ENCODE measurements at regions not wholly inside any gene's neighbourhood (a gene's known extent, or its start where the extent isn't known, plus 50 kb on each side); places are given as distances from the start of the nearest gene placed in this dataset.
"Not testable (repeated sequence)": the region's sequence is repeated elsewhere in the genome, so short reads cannot be mapped to it uniquely, and the experiment has no call there.

- not testable (repeated sequence) for DNase-seq
These were observed 70.2 kb downstream of the ZNF726 start for GRCh38 chr19:23984911-23985310.

- no peak for DNase-seq
These were observed 71.9 kb downstream of the ZNF726 start for GRCh38 chr19:23986623-23987022.

GRCh38 chr19:23991170-23991569 lies 76.5 kb downstream of the ZNF726 start:
- DNase-seq = no peak

GRCh38 chr19:23992348-23992747 lies 77.7 kb downstream of the ZNF726 start:
- no peak for DNase-seq

GRCh38 chr19:23993440-23993839 lies 78.8 kb downstream of the ZNF726 start:
- DNase-seq = no peak

- DNase-seq = no peak
These were observed 81.9 kb downstream of the ZNF726 start for GRCh38 chr19:23996549-23996948.

GRCh38 chr19:23998568-23998967 lies 83.9 kb downstream of the ZNF726 start:
- no peak for DNase-seq

- DNase-seq = no peak
These were observed 85.3 kb downstream of the ZNF726 start for GRCh38 chr19:23999821-24000610.

- DNase-seq = no peak
These were observed 86.0 kb downstream of the ZNF726 start for GRCh38 chr19:24000656-24001055.

GRCh38 chr19:24002256-24002945 lies 84.6 kb upstream of the ZNF254 start:
- no peak for DNase-seq

- DNase-seq = no peak
These were observed 83.5 kb upstream of the ZNF254 start for GRCh38 chr19:24003537-24003936.

- no peak for DNase-seq
These were observed 82.8 kb upstream of the ZNF254 start for GRCh38 chr19:24004166-24004565.

GRCh38 chr19:24029941-24030636 lies 56.9 kb upstream of the ZNF254 start:
- no peak for DNase-seq

GRCh38 chr19:24032651-24033050 lies 54.3 kb upstream of the ZNF254 start:
- DNase-seq = no peak

- DNase-seq = peak; percentile 92
These were observed 53.6 kb upstream of the ZNF254 start for GRCh38 chr19:24033301-24033962.

- DNase-seq = no peak
These were observed 53.0 kb upstream of the ZNF254 start for GRCh38 chr19:24033963-24034342.

- not testable (repeated sequence) for DNase-seq
These were observed 51.6 kb upstream of the ZNF254 start for GRCh38 chr19:24035261-24035880.
